Gastrocnemius medialis (tissue), 4 donors: ENCODE measurements at regions not wholly inside any gene's neighbourhood (a gene's known extent, or its start where the extent isn't known, plus 50 kb on each side); places are given as distances from the start of the nearest gene placed in this dataset.

Experiments used
- ATAC-seq, 2 donors: fragments of 150-250 bp; one replicate each; pipeline ENCODE4 v1.9.1; 2016
- DNase-seq, 2 donors: peaks; one replicate each; pipeline ENCODE4 v3.0.0-alpha.2; 2019
- H3K27ac ChIP-seq, 4 donors: fragments of 200-600 bp; sonication (generic); 1 replicate in 1 of 4; 2 replicates in 3 of 4; pipeline ENCODE4 v1.5.1; 2016 to 2018; ENCODE audit warnings: mild to moderate bottlenecking in 2 of 4, moderate library complexity in 1 of 4
- H3K27me3 ChIP-seq, 3 donors: fragments of 200-600 bp; sonication (generic) in 2 of 3; 1 replicate in 1 of 3; 2 replicates in 2 of 3; pipeline versions ENCODE4 v1.5.1 to v1.6.0; 2016 to 2019; ENCODE audit warnings: mild to moderate bottlenecking in 1 of 3, moderate library complexity in 1 of 3
- H3K36me3 ChIP-seq, 2 donors: fragments of 200-600 bp; sonication (generic) in 1 of 2; one replicate each; pipeline ENCODE4 v1.5.1; 2017 to 2018
- H3K4me1 ChIP-seq, 2 donors: fragments of 200-600 bp; sonication (generic) in 1 of 2; one replicate each; pipeline ENCODE4 v1.5.1; 2016 to 2017; ENCODE audit warnings: mild to moderate bottlenecking in 2 of 2
- H3K4me3 ChIP-seq, 4 donors: fragments of 200-600 bp; sonication (generic) in 3 of 4; 1 replicate in 1 of 4; 2 replicates in 3 of 4; pipeline ENCODE4 v1.5.1; 2016 to 2019; ENCODE audit warnings: mild to moderate bottlenecking in 2 of 4
- H3K9me3 ChIP-seq, 3 donors: fragments of 200-600 bp; sonication (generic) in 2 of 3; 1 replicate in 1 of 3; 2 replicates in 2 of 3; pipeline ENCODE4 v1.5.1; 2016 to 2019
- CTCF ChIP-seq, 5 experiments: fragments of 450-650 bp in 3 of 5; fragments of 200-600 bp in 2 of 5; sonication (generic) in 2 of 5; IDR thresholded peaks in 4 of 5; conservative IDR thresholded peaks in 1 of 5; 1 replicate in 4 of 5; 2 replicates in 1 of 5; pipeline ENCODE4 v1.5.1; 2016 to 2019; ENCODE audit warnings: antibody characterized with exemption in 5 of 5, mild to moderate bottlenecking in 3 of 5, moderate library complexity in 3 of 5
- POLR2A ChIP-seq, 2 donors: fragments of 450-650 bp; IDR thresholded peaks; one replicate each; pipeline ENCODE4 v1.6.1; 2017; ENCODE audit warnings: antibody characterized with exemption in 2 of 2, mild to moderate bottlenecking in 2 of 2, moderate library complexity in 2 of 2
- in situ Hi-C, 4 donors: fragments of 200-750 bp; cut with MboI; loops; one replicate each; pipeline versions ENCODE4 v1.15.0 to v1.8.0; 2017; ENCODE audit warnings: low sequenced_read_pairs in 4 of 4
- intact Hi-C: fragments of 100-400 bp; cut with DNase I; formaldehyde crosslinking; loops from one replicate; pipeline ENCODE4 v1.15.1; 2023; ENCODE audit warnings: low total_unique reads

- Histone ChIP-seq H3K36me3 (no peaks in the 10 kb centered on the region), H3K27ac (no peak overlapping the region), H3K4me1 (no peaks in the 10 kb centered on the region), H3K27me3 (no peaks in the 10 kb centered on the region), H3K4me3 (no peak overlapping the region), H3K9me3 (no peaks in the 10 kb centered on the region)
- ATAC-seq: no peak
- TF ChIP-seq POLR2A (IDR thresholded peaks at IDR 0.05) (no peak), CTCF (IDR thresholded peaks at IDR 0.05 in 4 of 5, conservative IDR thresholded peaks at IDR 0.05 in 1 of 5) (no peak)
- DNase-seq: no peak
- intact Hi-C loops (no loop called here), in situ Hi-C loops (no loop called here)
Measured at GRCh38 chr11:119992171-119993051, 145.5 kb downstream of the TRIM29 start.

- H3K4me1 ChIP-seq: no peaks in the 10 kb centered on the region
- no peaks in the 10 kb centered on the region for H3K9me3 ChIP-seq
- ATAC-seq: no peak
- intact Hi-C loops (no loop called here), in situ Hi-C loops (no loop called here)
- H3K27me3 ChIP-seq: no peaks in the 10 kb centered on the region
- TF ChIP-seq POLR2A (IDR thresholded peaks at IDR 0.05) (no peak), CTCF (IDR thresholded peaks at IDR 0.05 in 4 of 5, conservative IDR thresholded peaks at IDR 0.05 in 1 of 5) (no peak)
- H3K27ac ChIP-seq: no peak overlapping the region
- H3K36me3 ChIP-seq: no peaks in the 10 kb centered on the region
- H3K4me3 ChIP-seq: no peak overlapping the region
- no peak for DNase-seq
Measured at GRCh38 chr11:119991669-119992068, 146.2 kb downstream of the TRIM29 start.

GRCh38 chr11:119991022-119991404 is 146.9 kb downstream of the TRIM29 start:
- Histone ChIP-seq H3K4me1 (no peaks in the 10 kb centered on the region), H3K4me3 (no peak overlapping the region), H3K36me3 (no peaks in the 10 kb centered on the region), H3K27ac (no peak overlapping the region), H3K27me3 (no peaks in the 10 kb centered on the region), H3K9me3 (no peaks in the 10 kb centered on the region)
- TF ChIP-seq POLR2A (IDR thresholded peaks at IDR 0.05) (no peak), CTCF (IDR thresholded peaks at IDR 0.05 in 4 of 5, conservative IDR thresholded peaks at IDR 0.05 in 1 of 5) (no peak)
- ATAC-seq: no peak
- no peak for DNase-seq
- in situ Hi-C loops: no loop called here
- intact Hi-C loops: no loop called here

- in situ Hi-C loops: no loop called here
- DNase-seq (no peak), ATAC-seq (no peak)
- Histone ChIP-seq H3K9me3 (no peaks in the 10 kb centered on the region), H3K4me3 (no peak overlapping the region), H3K27me3 (no peaks in the 10 kb centered on the region), H3K4me1 (no peaks in the 10 kb centered on the region), H3K36me3 (no peaks in the 10 kb centered on the region), H3K27ac (no peak overlapping the region)
- intact Hi-C loops: no loop called here
- TF ChIP-seq POLR2A (IDR thresholded peaks at IDR 0.05): no peak
Measured at GRCh38 chr11:119990309-119991021, 147.4 kb downstream of the TRIM29 start.

GRCh38 chr11:119989159-119989821 is 148.6 kb downstream of the TRIM29 start:
- Histone ChIP-seq H3K27me3 (no peaks in the 10 kb centered on the region), H3K9me3 (no peaks in the 10 kb centered on the region), H3K36me3 (no peaks in the 10 kb centered on the region), H3K4me3 (no peak overlapping the region), H3K4me1 (no peaks in the 10 kb centered on the region), H3K27ac (no peak overlapping the region)
- TF ChIP-seq CTCF (IDR thresholded peaks at IDR 0.05 in 4 of 5, conservative IDR thresholded peaks at IDR 0.05 in 1 of 5) (no peak), POLR2A (IDR thresholded peaks at IDR 0.05) (no peak)
- DNase-seq: no peak
- in situ Hi-C loops: no loop called here
- intact Hi-C loops: no loop called here
- ATAC-seq: no peak
